NT2/D1 (cell line): ENCODE measurements at regions not wholly inside any gene's neighbourhood (a gene's known extent, or its start where the extent isn't known, plus 50 kb on each side); places are given as distances from the start of the nearest gene placed in this dataset.

Experiments
- DNase-seq: peaks from one replicate; pipeline ENCODE4 v3.0.0-alpha.2; 2011; ENCODE audit warnings: low read depth, low spot score
- H3K27me3 ChIP-seq: 2 replicates; pipeline ENCODE4 v1.6.0; 2011; ENCODE audit warnings: mild to moderate bottlenecking; ENCODE audit not compliant: insufficient read length, insufficient read depth
- H3K36me3 ChIP-seq: 2 replicates; pipeline ENCODE4 v1.6.1; 2011; ENCODE audit warnings: mild to moderate bottlenecking, low read length, mixed read lengths; ENCODE audit not compliant: insufficient read depth, insufficient read length
- H3K4me1 ChIP-seq: 2 replicates; pipeline ENCODE4 v1.5.1; 2011; ENCODE audit not compliant: insufficient read depth, insufficient read length
- H3K4me3 ChIP-seq: 2 replicates; pipeline ENCODE4 v1.5.1; 2011; ENCODE audit warnings: low read depth; ENCODE audit not compliant: insufficient read length
- H3K9ac ChIP-seq: 2 replicates; pipeline ENCODE4 v1.6.0; 2011; ENCODE audit warnings: low read depth; ENCODE audit not compliant: insufficient read length
- H3K9me3 ChIP-seq: 2 replicates; pipeline ENCODE4 v1.5.1; 2011; ENCODE audit warnings: mild to moderate bottlenecking, low read length; ENCODE audit not compliant: insufficient read depth
- SUZ12 ChIP-seq: IDR thresholded peaks from 2 replicates; pipeline ENCODE4 v1.6.1; 2011; ENCODE audit not compliant: insufficient read length, insufficient read depth; ENCODE audit errors: extremely low read depth
- YY1 ChIP-seq: IDR thresholded peaks from 2 replicates; pipeline ENCODE4 v1.6.1; 2011; ENCODE audit not compliant: insufficient read length, insufficient read depth
- ZNF274 ChIP-seq: IDR thresholded peaks from 2 replicates; pipeline ENCODE4 v1.6.1; 2011; ENCODE audit warnings: mild to moderate bottlenecking, low read depth, low read length

- no peak for DNase-seq
- H3K36me3 ChIP-seq = no peaks in the 10 kb centered on the region
- no peak overlapping the region for H3K9ac ChIP-seq
- no peak for TF ChIP-seq ZNF274
- TF ChIP-seq SUZ12 = no peak
- no peak for TF ChIP-seq YY1
- H3K4me1 ChIP-seq = no peaks in the 10 kb centered on the region
- no peaks in the 10 kb centered on the region for H3K9me3 ChIP-seq
- H3K27me3 ChIP-seq = no peaks in the 10 kb centered on the region
- H3K4me3 ChIP-seq = no peak overlapping the region
Observed at GRCh38 chr13:50340551-50341287, 325.5 kb downstream of the KCNRG start.

DNA sequence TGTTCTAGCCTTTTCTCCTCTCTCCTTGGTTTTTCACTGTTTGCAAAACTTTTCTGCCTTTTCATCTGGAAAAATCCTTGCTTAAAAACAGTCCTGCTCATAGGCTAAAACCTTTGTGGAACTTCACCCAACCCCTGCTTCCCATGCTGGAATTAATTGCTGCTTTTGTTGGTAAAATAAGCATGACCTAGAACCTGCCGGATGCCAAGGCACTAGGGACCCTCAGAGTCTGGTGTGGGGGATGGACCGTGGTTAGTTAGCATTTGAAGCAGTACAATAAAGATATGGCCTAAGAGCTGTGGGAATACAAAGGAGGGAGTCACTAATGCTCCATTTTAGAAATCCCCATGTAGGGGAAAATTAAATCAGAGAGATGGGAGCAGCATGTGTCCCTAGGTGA lies 326.3 kb downstream of the KCNRG start:
- TF ChIP-seq YY1 (no peak), ZNF274 (no peak), SUZ12 (no peak)
- H3K4me1 ChIP-seq = no peaks in the 10 kb centered on the region
- no peak overlapping the region for H3K9ac ChIP-seq
- no peak for DNase-seq
- H3K27me3 ChIP-seq = no peaks in the 10 kb centered on the region
- no peak overlapping the region for H3K4me3 ChIP-seq
- H3K9me3 ChIP-seq = no peaks in the 10 kb centered on the region
- no peaks in the 10 kb centered on the region for H3K36me3 ChIP-seq

- no peak overlapping the region for H3K9ac ChIP-seq
- H3K27me3 ChIP-seq = no peaks in the 10 kb centered on the region
- H3K4me3 ChIP-seq = no peak overlapping the region
- H3K9me3 ChIP-seq = no peaks in the 10 kb centered on the region
- H3K36me3 ChIP-seq = no peaks in the 10 kb centered on the region
- no peaks in the 10 kb centered on the region for H3K4me1 ChIP-seq
- TF ChIP-seq YY1 = no peak
- no peak for TF ChIP-seq SUZ12
- TF ChIP-seq ZNF274 = no peak
- DNase-seq = no peak
Observed at GRCh38 chr13:50344717-50345116, 329.5 kb downstream of the KCNRG start.

DNA sequence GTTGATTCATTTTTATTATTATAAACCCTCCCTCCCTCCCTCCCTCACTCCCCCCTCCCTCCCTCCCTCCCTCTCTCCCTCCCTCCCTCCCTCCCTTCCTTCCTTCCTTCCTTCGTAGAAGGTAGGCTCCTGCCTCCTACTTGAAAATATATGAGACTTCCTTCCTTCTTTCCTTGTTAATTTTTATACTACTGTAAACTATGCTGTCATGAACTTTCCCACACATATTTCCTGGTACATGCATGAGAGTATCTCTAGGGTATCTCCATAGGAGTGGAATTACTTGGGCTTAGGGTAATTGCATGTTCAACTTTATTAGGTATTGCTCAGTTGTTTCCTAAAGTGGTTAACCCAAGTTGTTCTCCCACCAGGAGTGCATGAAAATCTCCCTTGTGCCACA lies 330.6 kb downstream of the KCNRG start:
- Histone ChIP-seq H3K36me3 (no peaks in the 10 kb centered on the region), H3K9me3 (no peaks in the 10 kb centered on the region), H3K4me1 (no peaks in the 10 kb centered on the region), H3K9ac (no peak overlapping the region), H3K27me3 (no peaks in the 10 kb centered on the region), H3K4me3 (no peak overlapping the region)
- DNase-seq = no peak
- TF ChIP-seq YY1 (no peak), SUZ12 (no peak), ZNF274 (no peak)

DNA sequence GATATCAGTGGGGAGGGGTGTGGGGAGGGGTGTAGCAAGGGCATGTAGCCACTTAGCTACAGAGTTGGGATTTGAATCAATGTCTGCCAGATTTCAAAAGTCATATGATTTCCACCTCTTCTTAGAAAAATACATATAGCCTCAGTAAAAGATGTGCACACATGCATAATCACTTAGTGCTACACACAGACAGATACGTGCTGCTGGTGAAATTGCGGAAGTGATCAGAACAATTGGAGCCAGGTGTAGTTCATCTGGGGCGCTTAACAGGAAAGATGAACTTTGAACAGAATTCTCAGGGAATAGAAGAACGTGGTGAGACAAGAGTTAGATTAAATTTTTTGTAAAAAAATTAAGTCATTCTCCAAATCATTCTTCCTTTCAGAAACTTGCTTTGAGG lies 333.1 kb downstream of the KCNRG start:
- H3K4me1 ChIP-seq = no peaks in the 10 kb centered on the region
- H3K9ac ChIP-seq = no peak overlapping the region
- H3K4me3 ChIP-seq = no peak overlapping the region
- no peaks in the 10 kb centered on the region for H3K27me3 ChIP-seq
- no peaks in the 10 kb centered on the region for H3K9me3 ChIP-seq
- TF ChIP-seq ZNF274 (no peak), YY1 (no peak), SUZ12 (no peak)
- no peaks in the 10 kb centered on the region for H3K36me3 ChIP-seq
- no peak for DNase-seq

GRCh38 chr13:50352720-50353480 lies 337.7 kb downstream of the KCNRG start:
- Histone ChIP-seq H3K27me3 (no peaks in the 10 kb centered on the region), H3K9me3 (no peaks in the 10 kb centered on the region), H3K4me3 (no peak overlapping the region), H3K4me1 (no peaks in the 10 kb centered on the region), H3K9ac (no peak overlapping the region), H3K36me3 (no peaks in the 10 kb centered on the region)
- no peak for TF ChIP-seq SUZ12
- TF ChIP-seq YY1 = no peak
- TF ChIP-seq ZNF274 = no peak
- no peak for DNase-seq

- Histone ChIP-seq H3K9ac (no peak overlapping the region), H3K36me3 (no peaks in the 10 kb centered on the region), H3K27me3 (no peaks in the 10 kb centered on the region), H3K9me3 (no peaks in the 10 kb centered on the region), H3K4me3 (no peak overlapping the region), H3K4me1 (no peaks in the 10 kb centered on the region)
- TF ChIP-seq ZNF274 = no peak
- TF ChIP-seq SUZ12 = no peak
- TF ChIP-seq YY1 = no peak
- DNase-seq = no peak
Observed at GRCh38 chr13:50353651-50354415, 338.6 kb downstream of the KCNRG start.
